GM18861 (cell line): ENCODE measurements at regions not wholly inside any gene's neighbourhood (a gene's known extent, or its start where the extent isn't known, plus 50 kb on each side); places are given as distances from the start of the nearest gene placed in this dataset.
A peak's percentile ranks its signal among the peaks of the same experiment; 100 is the strongest.
"Not testable (repeated sequence)": the region's sequence is repeated elsewhere in the genome, so short reads cannot be mapped to it uniquely, and the experiment has no call there.

ENCODE experiments used
- ATAC-seq: cut with Tn5 transposase; IDR thresholded peaks from one replicate; pipeline ENCODE4 v1.9.1; 2021; ENCODE audit not compliant: unreplicated experiment

- no peak for ATAC-seq
Observed at GRCh38 chr2:190005513-190005912, 57.0 kb downstream of the MSTN start.

DNA sequence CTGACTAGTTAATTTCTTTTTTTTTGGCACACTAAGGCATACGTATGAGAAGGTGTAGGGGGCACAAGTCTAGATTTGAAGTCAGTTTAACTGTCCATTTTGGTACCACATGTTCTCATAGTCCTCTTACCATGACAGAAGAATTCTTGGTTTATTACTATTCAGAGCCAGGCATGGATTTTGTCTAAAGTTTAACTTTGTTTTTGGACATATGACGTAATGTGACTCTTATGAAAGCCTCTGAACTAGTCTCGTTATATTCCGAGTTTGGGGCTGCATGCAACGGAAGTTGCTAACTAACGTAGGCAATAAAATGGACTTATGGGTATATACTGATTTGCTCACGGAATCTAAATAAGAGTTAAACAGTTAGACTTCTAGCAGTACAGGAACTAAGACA is 62.9 kb downstream of the MSTN start:
- ATAC-seq = no peak

- ATAC-seq = not testable (repeated sequence)
Observed at GRCh38 chr2:189998665-189999064, 63.9 kb downstream of the MSTN start.

DNA sequence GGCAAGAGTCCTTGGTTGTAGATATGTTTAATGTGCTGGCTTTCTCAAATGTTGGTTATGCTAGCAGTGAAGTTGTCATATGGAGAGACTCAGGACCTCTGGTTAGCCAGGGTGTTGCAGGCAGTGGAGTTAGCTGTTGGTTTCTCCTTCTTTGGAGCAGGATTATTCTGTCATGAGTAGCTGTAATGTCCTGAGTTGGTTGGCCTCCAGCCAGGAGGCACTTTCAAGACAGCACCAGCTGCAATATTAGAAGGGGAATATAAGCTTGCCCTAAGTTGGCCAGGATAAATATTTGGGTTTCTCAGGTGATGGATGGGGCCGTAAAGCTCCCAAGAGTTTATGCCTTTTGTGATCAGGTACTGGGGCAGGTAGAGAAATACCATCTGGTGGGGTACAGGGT is 65.5 kb downstream of the MSTN start:
- no peak for ATAC-seq

DNA sequence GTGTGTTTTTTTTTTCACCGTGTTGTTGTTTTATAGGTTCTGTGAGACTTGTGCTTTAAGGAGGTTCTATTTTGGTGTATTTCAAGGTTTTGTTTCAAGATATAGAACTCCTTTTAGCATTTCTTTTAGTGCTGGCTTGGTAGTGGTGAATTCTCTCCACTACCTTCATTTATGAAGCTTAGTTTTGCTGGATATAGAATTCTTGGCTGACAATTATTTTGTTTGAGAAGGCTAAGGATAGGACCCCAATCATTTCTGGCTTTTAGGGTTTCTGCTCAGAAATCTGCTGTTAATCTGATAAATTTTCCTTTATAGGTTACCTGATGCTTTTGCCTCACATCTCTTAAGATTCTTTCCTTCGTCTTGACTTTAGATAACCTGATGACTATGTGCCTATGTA is 66.8 kb downstream of the MSTN start:
- ATAC-seq = no peak

GRCh38 chr2:189982780-189983394 is 79.6 kb downstream of the MSTN start:
- ATAC-seq = no peak

DNA sequence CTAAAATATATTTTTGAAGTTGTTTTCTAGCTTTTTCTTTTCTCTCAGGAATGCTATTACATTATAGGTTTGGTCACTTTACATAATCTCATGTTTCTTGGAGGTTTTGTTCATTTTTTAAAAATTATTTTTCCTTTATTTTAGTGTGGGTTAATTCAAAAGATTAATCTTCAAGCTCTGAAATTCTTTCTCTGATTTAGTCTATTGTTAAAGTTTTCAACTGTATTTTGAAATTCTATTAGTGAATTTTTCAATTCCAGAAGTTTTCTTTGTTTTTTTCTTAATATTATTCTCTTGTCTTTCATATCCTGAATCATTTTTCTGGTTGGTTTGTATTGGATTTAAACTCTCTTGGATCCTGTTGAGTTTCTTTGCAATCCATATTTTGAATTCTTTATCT is 80.4 kb downstream of the MSTN start:
- ATAC-seq = no peak

DNA sequence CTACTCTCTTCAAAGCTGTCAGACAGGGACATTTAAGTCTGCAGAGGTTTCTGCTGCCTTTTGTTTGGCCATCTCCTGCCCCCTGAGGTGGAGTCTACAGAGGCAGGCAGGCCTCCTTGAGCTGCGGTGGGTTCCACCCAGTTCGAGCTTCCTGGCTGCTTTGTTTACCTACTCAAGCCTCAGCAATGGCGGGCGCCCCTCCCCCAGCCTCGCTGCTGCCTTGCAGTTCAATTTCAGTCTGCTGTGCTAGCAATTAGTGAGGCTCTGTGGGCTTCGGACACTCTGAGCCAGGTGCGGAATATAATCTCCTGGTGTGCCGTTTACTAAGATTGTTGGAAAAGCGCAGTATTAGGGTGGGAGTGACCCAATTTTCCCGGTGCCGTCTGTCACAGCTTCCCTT is 86.0 kb downstream of the MSTN start:
- not testable (repeated sequence) for ATAC-seq

- ATAC-seq = no peak
Observed at GRCh38 chr2:189960346-189960745, 102.2 kb downstream of the MSTN start.

DNA sequence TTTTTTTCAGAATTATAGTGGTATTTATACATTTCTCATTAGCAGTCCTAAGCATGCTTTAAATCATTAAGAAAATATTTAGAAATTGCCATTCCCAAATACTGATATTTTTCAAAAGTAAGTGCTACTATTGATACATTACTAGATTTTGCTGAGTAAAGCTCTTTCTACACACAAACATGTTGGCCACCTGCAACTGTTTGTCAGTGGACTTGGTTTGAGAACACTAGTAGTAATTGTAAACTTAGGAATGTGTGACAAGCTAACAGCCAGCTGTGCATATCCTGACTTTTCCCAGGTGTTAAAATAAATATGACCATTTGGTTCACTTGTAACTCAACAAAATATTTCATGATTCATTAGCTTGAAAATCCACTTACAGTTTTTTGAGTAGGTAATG is 103.1 kb downstream of the MSTN start:
- no peak for ATAC-seq

DNA sequence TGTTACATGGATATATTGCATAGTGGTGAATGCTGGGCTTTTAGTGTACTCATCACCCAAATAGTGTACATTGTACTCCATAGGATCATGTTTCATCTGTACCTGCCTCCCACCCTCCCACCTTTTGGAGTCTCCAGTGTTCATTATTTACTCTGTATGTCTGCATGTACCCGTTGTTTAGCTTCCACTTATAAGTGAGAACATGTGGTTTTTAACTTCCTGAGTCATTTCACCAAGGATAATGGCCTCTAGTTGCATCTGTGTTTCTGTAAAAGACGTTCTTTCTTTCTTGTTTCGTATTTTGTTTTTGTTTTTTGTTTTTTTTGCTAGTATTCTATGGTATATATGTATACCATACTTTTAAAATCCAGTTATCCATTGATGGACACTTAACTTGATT is 107.5 kb downstream of the MSTN start:
- peak; percentile 47 for ATAC-seq

DNA sequence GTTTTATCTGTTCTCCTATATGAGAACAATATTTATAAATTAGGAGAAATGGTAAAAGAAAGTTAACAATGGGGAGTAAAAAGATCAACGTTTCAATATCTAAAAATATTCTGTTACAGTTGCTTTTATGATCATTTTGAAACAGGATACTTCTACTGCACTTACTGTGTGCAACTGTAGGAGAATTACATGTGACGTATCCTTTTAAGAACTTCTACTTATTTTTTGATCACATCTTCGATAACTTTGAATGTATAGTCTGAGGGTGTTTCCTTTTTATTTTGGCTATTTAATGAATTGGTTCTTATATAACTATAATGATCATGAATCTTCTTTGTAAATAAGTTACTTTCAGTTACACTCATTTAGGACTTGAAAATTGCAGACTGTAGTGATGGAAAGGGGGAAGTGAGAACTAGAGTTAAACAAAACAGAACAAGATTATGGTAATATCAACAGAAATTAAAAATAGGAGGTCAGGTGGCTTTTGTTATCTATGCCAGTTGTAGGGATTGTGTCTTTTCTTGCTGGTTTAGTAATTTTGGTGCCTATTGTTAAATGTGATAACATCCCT is 109.9 kb downstream of the MSTN start:
- ATAC-seq = peak; percentile 95

DNA sequence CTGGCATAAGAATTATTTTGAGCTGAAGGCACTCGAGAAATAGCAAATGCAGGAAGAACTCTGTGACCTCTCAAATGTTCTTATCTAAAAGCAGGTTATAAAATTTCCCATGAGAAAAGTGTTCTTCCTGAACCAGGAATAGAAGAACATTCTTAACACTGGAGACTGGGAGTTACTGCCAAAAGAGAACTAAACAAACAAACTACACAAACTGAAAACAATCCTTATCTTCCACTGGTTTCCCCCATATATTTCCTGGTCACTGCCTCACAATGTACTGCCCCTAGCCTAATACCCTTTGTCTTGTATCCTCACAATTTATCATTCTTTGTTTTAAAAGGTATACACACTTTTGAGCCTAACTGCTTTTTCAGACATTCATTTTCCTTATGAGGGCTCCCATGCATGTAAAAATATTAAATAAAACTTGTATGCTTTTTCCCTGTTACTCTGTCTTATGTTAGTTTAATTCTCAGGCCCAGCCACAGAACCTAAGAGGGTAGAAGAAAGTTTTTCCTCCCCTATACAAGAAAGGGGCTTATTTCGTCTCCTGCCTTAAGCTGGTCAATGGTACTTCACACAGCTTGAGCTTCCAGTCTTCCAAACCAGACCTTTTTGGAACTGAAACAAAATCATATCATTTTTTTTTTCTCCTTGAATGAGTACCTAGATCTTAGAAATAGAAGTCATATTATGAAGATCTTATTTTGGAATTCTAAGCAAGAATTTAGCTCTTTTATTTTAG is 110.6 kb downstream of the MSTN start:
- no peak for ATAC-seq

GRCh38 chr2:189943009-189943408 is 119.5 kb downstream of the MSTN start:
- no peak for ATAC-seq

GRCh38 chr2:189940913-189941312 is 121.6 kb downstream of the MSTN start:
- ATAC-seq = no peak

DNA sequence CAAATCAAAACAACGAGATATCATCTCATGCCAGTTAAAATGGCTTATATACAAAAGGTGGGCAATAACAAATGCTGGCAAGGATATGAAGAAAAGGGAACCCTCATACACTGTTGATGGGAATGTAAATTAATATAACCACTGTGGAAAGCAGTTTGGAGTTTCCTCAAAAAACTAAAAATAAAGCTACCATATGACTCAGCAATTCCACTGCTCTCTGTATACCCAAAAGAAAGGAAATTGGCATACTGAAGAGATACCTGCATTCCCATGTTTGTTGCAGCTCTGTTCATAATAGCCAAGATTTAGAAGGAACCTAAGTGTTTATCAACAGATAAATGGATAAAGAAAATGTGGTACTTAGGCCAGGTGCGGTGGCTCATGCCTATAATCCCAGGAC is 124.8 kb downstream of the MSTN start:
- no peak for ATAC-seq

GRCh38 chr2:189933911-189934399 is 128.6 kb downstream of the MSTN start:
- ATAC-seq = no peak

DNA sequence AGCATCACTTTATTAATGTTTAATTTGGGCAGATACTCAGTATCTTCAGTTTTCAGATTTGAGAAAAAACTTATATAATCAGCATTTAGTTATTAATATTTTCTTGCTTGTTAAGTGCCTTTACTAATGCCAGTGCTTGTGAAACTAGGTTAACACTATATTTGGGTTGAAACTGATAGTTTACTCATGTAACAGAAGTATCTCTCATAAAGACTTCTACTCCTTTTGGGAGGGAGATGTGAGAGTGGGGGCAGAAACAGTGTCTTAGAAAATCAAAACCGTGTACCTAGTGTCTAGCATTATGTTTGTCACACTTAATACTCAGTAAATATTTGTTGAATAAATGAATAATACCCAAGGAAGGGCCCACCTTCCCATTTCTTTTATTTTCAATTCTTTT is 129.5 kb downstream of the MSTN start:
- ATAC-seq = peak; percentile 70

DNA sequence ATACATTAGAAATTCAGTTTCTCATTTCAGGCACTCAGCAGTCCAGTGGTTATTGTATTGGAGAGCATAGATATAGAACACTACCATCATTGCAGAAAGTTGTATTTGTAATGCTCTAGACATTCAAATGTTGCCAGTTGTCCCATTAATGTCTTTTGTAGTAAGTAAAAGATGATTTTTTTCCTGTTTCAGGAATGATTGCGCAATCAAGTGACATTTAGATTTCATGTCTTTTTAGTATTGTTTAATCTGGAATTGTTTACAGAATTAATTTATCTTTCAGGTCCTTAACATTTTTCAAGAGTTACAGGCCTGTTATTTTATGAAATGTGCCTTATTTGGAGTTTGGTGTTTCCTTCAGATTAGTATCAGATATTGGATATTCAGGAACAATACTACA is 134.7 kb downstream of the MSTN start:
- ATAC-seq = no peak
